ENCODE measurements at regions not wholly inside any gene's neighbourhood (a gene's known extent, or its start where the extent isn't known, plus 50 kb on each side); places are given as distances from the start of the nearest gene placed in this dataset.
A peak's percentile ranks its signal among the peaks of the same experiment; 100 is the strongest.
"Not testable (repeated sequence)": the region's sequence is repeated elsewhere in the genome, so short reads cannot be mapped to it uniquely, and the experiment has no call there.

GRCh38 chr2:37758141-37758601, 86.7 kb upstream of the CDC42EP3 start:
- DNase-seq (ENCODE audit: low read depth in 2 of 2): not testable (repeated sequence)

GRCh38 chr2:37759989-37760388, 88.5 kb upstream of the CDC42EP3 start:
- DNase-seq (ENCODE audit: low read depth in 2 of 2): not testable (repeated sequence)

GRCh38 chr2:37760471-37760870, 89.0 kb upstream of the CDC42EP3 start:
- DNase-seq (ENCODE audit: low read depth in 2 of 2): no peak

- not testable (repeated sequence) for DNase-seq (ENCODE audit: low read depth in 2 of 2)
These were observed 90.8 kb upstream of the CDC42EP3 start for GRCh38 chr2:37762281-37762680.

- no peak for DNase-seq (ENCODE audit: low read depth in 2 of 2)
These were observed 93.3 kb upstream of the CDC42EP3 start for GRCh38 chr2:37764739-37765138.

GRCh38 chr2:37766106-37766505, 94.7 kb upstream of the CDC42EP3 start:
- DNase-seq (ENCODE audit: low read depth in 2 of 2): no peak

GRCh38 chr2:37767046-37767445, 95.6 kb upstream of the CDC42EP3 start:
- peak; percentile 60 to 64 for DNase-seq (ENCODE audit: low read depth in 2 of 2)

GRCh38 chr2:37767959-37768925, 96.8 kb upstream of the CDC42EP3 start:
- DNase-seq (ENCODE audit: low read depth in 2 of 2): peak; percentile 95

- no peak for DNase-seq (ENCODE audit: low read depth in 2 of 2)
These were observed 98.1 kb upstream of the CDC42EP3 start for GRCh38 chr2:37769551-37769950.

- DNase-seq (ENCODE audit: low read depth in 2 of 2): no peak
These were observed 99.4 kb upstream of the CDC42EP3 start for GRCh38 chr2:37770797-37771196.

- peak in 1 of 2 experiments; percentile 50 for DNase-seq (ENCODE audit: low read depth in 2 of 2)
These were observed 100.2 kb upstream of the CDC42EP3 start for GRCh38 chr2:37771600-37772088.

GRCh38 chr2:37773371-37774130, 102.1 kb upstream of the CDC42EP3 start:
- DNase-seq (ENCODE audit: low read depth in 2 of 2): no peak

GRCh38 chr2:37774171-37774944, 102.9 kb upstream of the CDC42EP3 start:
- not testable (repeated sequence) for DNase-seq (ENCODE audit: low read depth in 2 of 2)

GRCh38 chr2:37774976-37775907, 103.8 kb upstream of the CDC42EP3 start:
- no peak for DNase-seq (ENCODE audit: low read depth in 2 of 2)

GRCh38 chr2:37775908-37776250, 104.4 kb upstream of the CDC42EP3 start:
- peak; percentile 58 to 66 for DNase-seq (ENCODE audit: low read depth in 2 of 2)

- DNase-seq (ENCODE audit: low read depth in 2 of 2): peak; percentile 66 to 68
These were observed 105.0 kb upstream of the CDC42EP3 start for GRCh38 chr2:37776487-37776886.

GRCh38 chr2:37779139-37779538, 107.7 kb upstream of the CDC42EP3 start:
- DNase-seq (ENCODE audit: low read depth in 2 of 2): no peak

- DNase-seq (ENCODE audit: low read depth in 2 of 2): no peak
These were observed 108.4 kb upstream of the CDC42EP3 start for GRCh38 chr2:37779611-37780386.

- DNase-seq (ENCODE audit: low read depth in 2 of 2): no peak
These were observed 108.9 kb upstream of the CDC42EP3 start for GRCh38 chr2:37780387-37780676.

GRCh38 chr2:37781028-37781427, 109.6 kb upstream of the CDC42EP3 start:
- peak; percentile 83 to 84 for DNase-seq (ENCODE audit: low read depth in 2 of 2)

Measured in fibroblast of skin of left quadriceps (primary cell).